SU-DHL-6 (cell line): ENCODE measurements at regions not wholly inside any gene's neighbourhood (a gene's known extent, or its start where the extent isn't known, plus 50 kb on each side); places are given as distances from the start of the nearest gene placed in this dataset.

Experiments used
- CTCF ChIP-seq: fragments of 200-600 bp; sonication (generic); IDR thresholded peaks from one replicate; pipeline ENCODE4 v1.5.1; 2017; ENCODE audit warnings: antibody characterized with exemption, mild to moderate bottlenecking, low read length, moderate library complexity; ENCODE audit not compliant: insufficient read depth, poor library complexity, severe bottlenecking
- EZH2phosphoT487 ChIP-seq: fragments of 200-600 bp; sonication (generic), shearing (Covaris generic); conservative IDR thresholded peaks from 2 replicates; pipeline ENCODE4 v1.6.1; 2018; ENCODE audit warnings: mild to moderate bottlenecking, antibody characterized with exemption, low read length, moderate library complexity, mixed read lengths

GRCh38 chr19:33941133-33941532 is 144.5 kb downstream of the KCTD15 start:
- TF ChIP-seq CTCF (no peak), EZH2phosphoT487 (no peak)
